Inferior parietal cortex (tissue), 1 donor: ENCODE measurements at regions not wholly inside any gene's neighbourhood (a gene's known extent, or its start where the extent isn't known, plus 50 kb on each side); places are given as distances from the start of the nearest gene placed in this dataset.
A peak's percentile ranks its signal among the peaks of the same experiment; 100 is the strongest.
"Not testable (repeated sequence)": the region's sequence is repeated elsewhere in the genome, so short reads cannot be mapped to it uniquely, and the experiment has no call there.

ENCODE experiments used
- DNase-seq: peaks from one replicate; pipeline ENCODE4 v3.0.0-alpha.2; 2016; ENCODE audit errors: extremely low spot score

- DNase-seq = not testable (repeated sequence)
Measured at GRCh38 chr15:85264614-85265190, 115.7 kb upstream of the AKAP13 start.

GRCh38 chr15:85267158-85267857 lies 113.1 kb upstream of the AKAP13 start:
- DNase-seq = not testable (repeated sequence)

GRCh38 chr15:85274315-85275050 lies 105.9 kb upstream of the AKAP13 start:
- no peak for DNase-seq

- no peak for DNase-seq
Measured at GRCh38 chr15:85276508-85276907, 103.9 kb upstream of the AKAP13 start.

GRCh38 chr15:85276921-85277320 lies 103.5 kb upstream of the AKAP13 start:
- no peak for DNase-seq

- no peak for DNase-seq
Measured at GRCh38 chr15:85277847-85278370, 102.5 kb upstream of the AKAP13 start.

GRCh38 chr15:85280203-85280602 lies 100.2 kb upstream of the AKAP13 start:
- no peak for DNase-seq

GRCh38 chr15:85281293-85281882 lies 99.0 kb upstream of the AKAP13 start:
- no peak for DNase-seq

GRCh38 chr15:85282504-85283115 lies 97.8 kb upstream of the AKAP13 start:
- DNase-seq = no peak

GRCh38 chr15:85283815-85284214 lies 96.6 kb upstream of the AKAP13 start:
- DNase-seq = not testable (repeated sequence)

GRCh38 chr15:85284497-85284896 lies 95.9 kb upstream of the AKAP13 start:
- DNase-seq = no peak

GRCh38 chr15:85289677-85290365 lies 90.6 kb upstream of the AKAP13 start:
- DNase-seq = peak; percentile 77

- DNase-seq = not testable (repeated sequence)
Measured at GRCh38 chr15:85292583-85292982, 87.8 kb upstream of the AKAP13 start.

- DNase-seq = peak; percentile 82
Measured at GRCh38 chr15:85296615-85297402, 83.6 kb upstream of the AKAP13 start.

- no peak for DNase-seq
Measured at GRCh38 chr15:85297537-85297936, 82.9 kb upstream of the AKAP13 start.

GRCh38 chr15:85298366-85298765 lies 82.0 kb upstream of the AKAP13 start:
- no peak for DNase-seq

- DNase-seq = no peak
Measured at GRCh38 chr15:85298941-85299340, 81.5 kb upstream of the AKAP13 start.

- no peak for DNase-seq
Measured at GRCh38 chr15:85302271-85302670, 78.1 kb upstream of the AKAP13 start.

GRCh38 chr15:85305050-85305449 lies 75.4 kb upstream of the AKAP13 start:
- no peak for DNase-seq

- DNase-seq = no peak
Measured at GRCh38 chr15:85306946-85307686, 73.3 kb upstream of the AKAP13 start.
